Naive thymus-derived CD8-positive, alpha-beta T cell (primary cell): ENCODE measurements at regions not wholly inside any gene's neighbourhood (a gene's known extent, or its start where the extent isn't known, plus 50 kb on each side); places are given as distances from the start of the nearest gene placed in this dataset.
"Not testable (repeated sequence)": the region's sequence is repeated elsewhere in the genome, so short reads cannot be mapped to it uniquely, and the experiment has no call there.

Experiments used
- ATAC-seq, 2 donors: fragments of 150-1000 bp; cut with Tn5 transposase in 1 of 2; sonication (Bioruptor Pico), chemical (Tn5 transposase) in 1 of 2; 1 replicate in 1 of 2; 2 replicates in 1 of 2; pipeline ENCODE4 v1.10.0; 2021; ENCODE audit warnings: mild to moderate bottlenecking in 2 of 2, moderate library complexity in 2 of 2
- POLR2A ChIA-PET: fragments of 350-600 bp; sonication (Branson Sonifier 250); formaldehyde crosslinking; loops from one replicate; lab custom pipeline; 2021; ENCODE audit warnings: antibody characterized with exemption; lab: Charles Lee
- DNase-seq, 10 donors: peaks; one replicate each; pipeline versions ENCODE4 v3.0.0 to v3.0.0-alpha.2; 2020 to 2022
- H3K27ac Mint-ChIP-seq, 10 donors: one replicate each; pipeline ENCODE4 v1.8.0; 2020 to 2022; ENCODE audit warnings: mild to moderate bottlenecking in 10 of 10, mixed read lengths in 10 of 10, moderate library complexity in 4 of 10, inconsistent platforms in 1 of 10
- H3K27me3 Mint-ChIP-seq, 5 donors: one replicate each; pipeline ENCODE4 v1.8.0; 2021 to 2022; ENCODE audit warnings: mixed read lengths in 5 of 5
- H3K36me3 Mint-ChIP-seq, 3 donors: one replicate each; pipeline ENCODE4 v1.8.0; 2020 to 2022; ENCODE audit warnings: mixed read lengths in 3 of 3, mild to moderate bottlenecking in 2 of 3, inconsistent platforms in 1 of 3
- H3K4me1 Mint-ChIP-seq, 4 donors: one replicate each; pipeline ENCODE4 v1.8.0; 2021 to 2022; ENCODE audit warnings: mixed read lengths in 4 of 4
- H3K4me3 Mint-ChIP-seq, 10 donors: one replicate each; pipeline ENCODE4 v1.8.0; 2020 to 2022; ENCODE audit warnings: mild to moderate bottlenecking in 10 of 10, mixed read lengths in 10 of 10, moderate library complexity in 6 of 10, inconsistent platforms in 1 of 10
- H3K9me3 Mint-ChIP-seq, 9 donors: one replicate each; pipeline ENCODE4 v1.8.0; 2020 to 2022; ENCODE audit warnings: mixed read lengths in 9 of 9, mild to moderate bottlenecking in 3 of 9, inconsistent platforms in 1 of 9, moderate library complexity in 1 of 9

- H3K36me3 Mint-ChIP-seq, result no peaks in the 10 kb centered on the region
- H3K27ac Mint-ChIP-seq, result peak overlapping the region in 3 of 10 donors; percentile 12 to 22 (median 15)
- ATAC-seq (no peak), DNase-seq (no peak)
- no peaks in the 10 kb centered on the region for H3K9me3 Mint-ChIP-seq
- no peak overlapping the region for H3K4me3 Mint-ChIP-seq
- POLR2A ChIA-PET, result no interaction called here
- H3K4me1 Mint-ChIP-seq, result peaks cover 9 to 23% (median 17%) of the 10 kb centered on the region in 4 donors
- no peaks in the 10 kb centered on the region for H3K27me3 Mint-ChIP-seq
Measured at GRCh38 chr2:64745562-64745961, 91.8 kb upstream of the SERTAD2 start.

- not testable (repeated sequence) for DNase-seq, H3K9me3 Mint-ChIP-seq, H3K27me3 Mint-ChIP-seq, ATAC-seq, H3K36me3 Mint-ChIP-seq
- POLR2A ChIA-PET, result interaction anchor here (0.6 to 7.0 kb wide), 7 partner anchors 11 to 129 kb away, joined by 4 to 277 read pairs (median 47); partner anchors contain the start of gene SERTAD2
- Mint-ChIP-seq H3K4me1 (peaks cover 13 to 32% (median 26%) of the 10 kb centered on the region in 4 donors), H3K4me3 (peak overlapping the region in 1 of 10 donors; percentile 24), H3K27ac (peak overlapping the region in 1 of 10 donors; percentile 49)
Measured at GRCh38 chr2:64747690-64748091, 94.0 kb upstream of the SERTAD2 start.

GRCh38 chr2:64748147-64748546 lies 94.4 kb upstream of the SERTAD2 start:
- DNase-seq, result no peak
- no peaks in the 10 kb centered on the region for H3K9me3 Mint-ChIP-seq
- H3K4me1 Mint-ChIP-seq, result peaks cover 13 to 32% (median 26%) of the 10 kb centered on the region in 4 donors
- H3K27me3 Mint-ChIP-seq, result no peaks in the 10 kb centered on the region
- no peak for ATAC-seq
- no peaks in the 10 kb centered on the region for H3K36me3 Mint-ChIP-seq
- POLR2A ChIA-PET, result interaction anchor here (0.6 to 7.0 kb wide), 9 partner anchors 11 to 130 kb away, joined by 4 to 277 read pairs (median 47); partner anchors contain the start of gene SERTAD2
- H3K27ac Mint-ChIP-seq, result peak overlapping the region in 5 of 10 donors; percentile 91 to 98 (median 93)
- peak overlapping the region in 2 of 10 donors; percentile 0 to 98 for H3K4me3 Mint-ChIP-seq

GRCh38 chr2:64748561-64748960 lies 94.8 kb upstream of the SERTAD2 start:
- no peaks in the 10 kb centered on the region for H3K36me3 Mint-ChIP-seq
- ATAC-seq (no peak), DNase-seq (no peak)
- no peaks in the 10 kb centered on the region for H3K9me3 Mint-ChIP-seq
- no peaks in the 10 kb centered on the region for H3K27me3 Mint-ChIP-seq
- H3K27ac Mint-ChIP-seq, result peak overlapping the region in 9 of 10 donors; percentile 91 to 99 (median 97)
- peaks cover 13 to 32% (median 26%) of the 10 kb centered on the region in 4 donors for H3K4me1 Mint-ChIP-seq
- POLR2A ChIA-PET, result interaction anchor here (0.5 to 7.0 kb wide), 9 partner anchors 12 to 116 kb away, joined by 4 to 277 read pairs (median 47); partner anchors contain the start of gene SERTAD2
- peak overlapping the region in 9 of 10 donors; percentile 0 to 100 (median 97) for H3K4me3 Mint-ChIP-seq

GRCh38 chr2:64749446-64749845 lies 95.7 kb upstream of the SERTAD2 start:
- no peaks in the 10 kb centered on the region for H3K9me3 Mint-ChIP-seq
- peaks cover 13 to 32% (median 26%) of the 10 kb centered on the region in 4 donors for H3K4me1 Mint-ChIP-seq
- DNase-seq, result no peak
- no peaks in the 10 kb centered on the region for H3K36me3 Mint-ChIP-seq
- no peak for ATAC-seq
- H3K27me3 Mint-ChIP-seq, result no peaks in the 10 kb centered on the region
- H3K27ac Mint-ChIP-seq, result peak overlapping the region; percentile 91 to 99 (median 96)
- POLR2A ChIA-PET, result interaction anchor here (0.5 to 7.0 kb wide), 15 partner anchors 8 to 115 kb away, joined by 4 to 277 read pairs (median 23); partner anchors contain the start of gene SERTAD2
- peak overlapping the region; percentile 88 to 100 (median 98) for H3K4me3 Mint-ChIP-seq

- Mint-ChIP-seq H3K4me3 (peak overlapping the region; percentile 88 to 100 (median 98)), H3K9me3 (no peaks in the 10 kb centered on the region), H3K36me3 (no peaks in the 10 kb centered on the region), H3K27ac (peak overlapping the region; percentile 91 to 99 (median 96)), H3K4me1 (peaks cover 13 to 32% (median 26%) of the 10 kb centered on the region in 4 donors), H3K27me3 (no peaks in the 10 kb centered on the region)
- ATAC-seq, result no peak
- POLR2A ChIA-PET, result interaction anchor here (0.6 to 7.0 kb wide), 31 partner anchors 9 to 226 kb away, joined by 3 to 277 read pairs (median 7); partner anchors contain the start of genes AFTPH and SERTAD2
- DNase-seq, result peak in 9 of 10 donors; percentile 11 to 76 (median 33)
Measured at GRCh38 chr2:64750001-64750816, 96.5 kb upstream of the SERTAD2 start.

GRCh38 chr2:64750817-64751285 lies 97.1 kb upstream of the SERTAD2 start:
- no peaks in the 10 kb centered on the region for H3K36me3 Mint-ChIP-seq
- ATAC-seq (peak; percentile 83 to 86), DNase-seq (peak; percentile 92 to 99 (median 97))
- no peaks in the 10 kb centered on the region for H3K27me3 Mint-ChIP-seq
- H3K9me3 Mint-ChIP-seq, result peaks cover 0 to 2% (median 0%) of the 10 kb centered on the region in 9 donors
- peaks cover 12 to 29% (median 25%) of the 10 kb centered on the region in 4 donors for H3K4me1 Mint-ChIP-seq
- peak overlapping the region; percentile 88 to 100 (median 98) for H3K4me3 Mint-ChIP-seq
- H3K27ac Mint-ChIP-seq, result peak overlapping the region; percentile 91 to 99 (median 96)
- POLR2A ChIA-PET, result interaction anchor here (0.8 to 7.0 kb wide), 31 partner anchors 9 to 227 kb away, joined by 3 to 277 read pairs (median 8); partner anchors contain the start of genes AFTPH and SERTAD2

- peak overlapping the region; percentile 93 to 99 (median 98) for H3K27ac Mint-ChIP-seq
- peak; percentile 54 to 78 for ATAC-seq
- peaks cover 11 to 29% (median 25%) of the 10 kb centered on the region in 4 donors for H3K4me1 Mint-ChIP-seq
- H3K27me3 Mint-ChIP-seq, result no peaks in the 10 kb centered on the region
- peaks cover 0 to 3% (median 0%) of the 10 kb centered on the region in 9 donors for H3K9me3 Mint-ChIP-seq
- peak in 3 of 10 donors; percentile 8 to 36 (median 21) for DNase-seq
- POLR2A ChIA-PET, result interaction anchor here (0.8 to 7.0 kb wide), 32 partner anchors 8 to 228 kb away, joined by 3 to 277 read pairs (median 8); partner anchors contain the start of genes AFTPH and SERTAD2
- H3K4me3 Mint-ChIP-seq, result peak overlapping the region; percentile 88 to 100 (median 98)
- H3K36me3 Mint-ChIP-seq, result no peaks in the 10 kb centered on the region
Measured at GRCh38 chr2:64751286-64752260, 97.9 kb upstream of the SERTAD2 start.

GRCh38 chr2:64753399-64753798 lies 99.7 kb upstream of the SERTAD2 start:
- POLR2A ChIA-PET, result interaction anchor here (1.2 to 7.0 kb wide), 5 partner anchors 8 to 109 kb away, joined by 5 to 277 read pairs (median 15); partner anchors contain the start of gene SERTAD2
- Mint-ChIP-seq H3K27me3 (no peaks in the 10 kb centered on the region), H3K4me3 (peak overlapping the region in 2 of 10 donors; percentile 48 to 60), H3K27ac (peak overlapping the region in 2 of 10 donors; percentile 34 to 43), H3K9me3 (peaks cover 0 to 3% (median 0%) of the 10 kb centered on the region in 9 donors), H3K36me3 (no peaks in the 10 kb centered on the region), H3K4me1 (peaks cover 11 to 26% (median 22%) of the 10 kb centered on the region in 4 donors)
- ATAC-seq (no peak), DNase-seq (no peak)

- H3K4me1 Mint-ChIP-seq, result peaks cover 6 to 16% (median 11%) of the 10 kb centered on the region in 4 donors
- no peaks in the 10 kb centered on the region for H3K36me3 Mint-ChIP-seq
- no peaks in the 10 kb centered on the region for H3K27me3 Mint-ChIP-seq
- ATAC-seq, result no peak
- peaks cover 0 to 3% (median 0%) of the 10 kb centered on the region in 9 donors for H3K9me3 Mint-ChIP-seq
- H3K27ac Mint-ChIP-seq, result no peak overlapping the region
- POLR2A ChIA-PET, result interaction anchor here (0.7 to 1.6 kb wide), 5 partner anchors 9 to 102 kb away, joined by 3 to 5 read pairs (median 3); partner anchors contain the start of gene SERTAD2
- no peak overlapping the region for H3K4me3 Mint-ChIP-seq
- no peak for DNase-seq
Measured at GRCh38 chr2:64754570-64754969, 100.9 kb upstream of the SERTAD2 start.

GRCh38 chr2:64757126-64757525 lies 103.4 kb upstream of the SERTAD2 start:
- H3K27ac Mint-ChIP-seq, result no peak overlapping the region
- peaks cover 0 to 3% (median 0%) of the 10 kb centered on the region in 9 donors for H3K9me3 Mint-ChIP-seq
- H3K36me3 Mint-ChIP-seq, result no peaks in the 10 kb centered on the region
- POLR2A ChIA-PET, result no interaction called here
- H3K4me1 Mint-ChIP-seq, result peaks cover under 1 to 7% (median 3%) of the 10 kb centered on the region in 4 donors
- ATAC-seq, result no peak
- DNase-seq, result no peak
- H3K4me3 Mint-ChIP-seq, result no peak overlapping the region
- H3K27me3 Mint-ChIP-seq, result no peaks in the 10 kb centered on the region
